H9 (cell line): ENCODE measurements at regions not wholly inside any gene's neighbourhood (a gene's known extent, or its start where the extent isn't known, plus 50 kb on each side); places are given as distances from the start of the nearest gene placed in this dataset.

ENCODE experiments used
- DNase-seq: peaks from one replicate; pipeline ENCODE4 v3.0.0-alpha.2; 2017
- H2AFZ ChIP-seq: one replicate; pipeline ENCODE4 v1.6.1; 2013; ENCODE audit warnings: mild to moderate bottlenecking, low read length, control low read depth, moderate library complexity
- H2AK5ac ChIP-seq: 2 replicates; pipeline ENCODE4 v1.6.1; 2013; ENCODE audit warnings: low read length, control low read depth, mixed read lengths; ENCODE audit not compliant: insufficient read length
- H2BK120ac ChIP-seq: one replicate; pipeline ENCODE4 v1.6.1; 2013; ENCODE audit warnings: low read depth, mild to moderate bottlenecking, low read length, control low read depth, inconsistent platforms; ENCODE audit not compliant: poor library complexity, severe bottlenecking
- H2BK12ac ChIP-seq: 2 replicates; pipeline ENCODE4 v1.6.1; 2013; ENCODE audit warnings: low read length, control low read depth, mixed read lengths, low read depth; ENCODE audit not compliant: insufficient read length
- H2BK15ac ChIP-seq: 2 replicates; pipeline ENCODE4 v1.6.1; 2013; ENCODE audit warnings: low read depth, low read length, control low read depth
- H2BK20ac ChIP-seq: one replicate; pipeline ENCODE4 v1.6.1; 2013; ENCODE audit warnings: low read depth, mild to moderate bottlenecking, low read length, control low read depth, inconsistent platforms; ENCODE audit not compliant: poor library complexity, severe bottlenecking
- H2BK5ac ChIP-seq: 2 replicates; pipeline ENCODE4 v1.6.1; 2013; ENCODE audit warnings: low read length, control low read depth, mixed read lengths; ENCODE audit not compliant: insufficient read length
- H3K14ac ChIP-seq: 2 replicates; pipeline ENCODE4 v1.6.1; 2013; ENCODE audit warnings: low read length, control low read depth; ENCODE audit not compliant: insufficient read depth
- H3K18ac ChIP-seq: 2 replicates; pipeline ENCODE4 v1.6.1; 2013; ENCODE audit warnings: low read depth, mild to moderate bottlenecking, mixed read lengths, low read length, control low read depth; ENCODE audit not compliant: insufficient read length
- H3K23ac ChIP-seq: 2 replicates; pipeline ENCODE4 v1.6.1; 2013; ENCODE audit warnings: low read length, control low read depth, mixed read lengths, low read depth; ENCODE audit not compliant: insufficient read length
- H3K23me2 ChIP-seq: 2 replicates; pipeline ENCODE4 v1.6.1; 2013; ENCODE audit warnings: low read depth, mild to moderate bottlenecking, mixed read lengths, low read length, control low read depth; ENCODE audit not compliant: insufficient read length, poor library complexity, severe bottlenecking
- H3K27ac ChIP-seq: 2 replicates; pipeline ENCODE4 v1.5.1; 2013; ENCODE audit warnings: low read length, control low read depth, mixed read lengths, low read depth; ENCODE audit not compliant: insufficient read length
- H3K27me3 ChIP-seq: 2 replicates; pipeline ENCODE4 v1.6.1; 2013; ENCODE audit warnings: low read length, control low read depth, inconsistent platforms; ENCODE audit not compliant: insufficient read depth
- H3K4ac ChIP-seq: 2 replicates; pipeline ENCODE4 v1.6.1; 2013; ENCODE audit warnings: low read depth, mild to moderate bottlenecking, control low read depth, inconsistent platforms, low read length, moderate library complexity
- H3K4me1 ChIP-seq: 2 replicates; pipeline ENCODE4 v1.6.1; 2013; ENCODE audit warnings: low read length, control low read depth, inconsistent platforms; ENCODE audit not compliant: insufficient read depth
- H3K4me2 ChIP-seq: 2 replicates; pipeline ENCODE4 v1.6.1; 2013; ENCODE audit warnings: low read length, control low read depth, mixed read lengths; ENCODE audit not compliant: insufficient read length, insufficient read depth
- H3K56ac ChIP-seq: 2 replicates; pipeline ENCODE4 v1.6.1; 2013; ENCODE audit warnings: low read depth, mild to moderate bottlenecking, mixed read lengths, low read length, control low read depth; ENCODE audit not compliant: insufficient read length
- H3K79me1 ChIP-seq: 2 replicates; pipeline ENCODE4 v1.6.1; 2013; ENCODE audit warnings: low read depth, mild to moderate bottlenecking, moderate library complexity, low read length, control low read depth, inconsistent platforms; ENCODE audit not compliant: insufficient read depth, poor library complexity, severe bottlenecking
- H3K79me2 ChIP-seq: 2 replicates; pipeline ENCODE4 v1.6.1; 2013; ENCODE audit warnings: low read length, control low read depth, inconsistent platforms; ENCODE audit not compliant: insufficient read depth
- H3K9ac ChIP-seq: 2 replicates; pipeline ENCODE4 v1.6.1; 2013; ENCODE audit warnings: low read length, control low read depth, mixed read lengths; ENCODE audit not compliant: insufficient read length; ENCODE audit errors: extremely low read depth
- H3K9me3 ChIP-seq: one replicate; pipeline ENCODE4 v1.6.1; 2013; ENCODE audit warnings: low read depth, low read length, inconsistent platforms; ENCODE audit not compliant: control insufficient read depth
- H3T11ph ChIP-seq: one replicate; pipeline ENCODE4 v1.6.1; 2013; ENCODE audit warnings: mild to moderate bottlenecking, low read length, control low read depth, inconsistent platforms
- H4K20me1 ChIP-seq: one replicate; pipeline ENCODE4 v1.6.1; 2013; ENCODE audit not compliant: control insufficient read depth, insufficient read length, insufficient read depth
- H4K5ac ChIP-seq: 2 replicates; pipeline ENCODE4 v1.6.1; 2013; ENCODE audit warnings: low read depth, mild to moderate bottlenecking, mixed read lengths, low read length, control low read depth; ENCODE audit not compliant: insufficient read length
- H4K8ac ChIP-seq: replicated peaks from 2 replicates; pipeline ENCODE4 v1.6.1; 2013; ENCODE audit warnings: low read length, control low read depth, mixed read lengths, low read depth; ENCODE audit not compliant: insufficient read length
- H4K91ac ChIP-seq: 2 replicates; pipeline ENCODE4 v1.6.1; 2013; ENCODE audit warnings: low read depth, mild to moderate bottlenecking, moderate library complexity, mixed read lengths, low read length, control low read depth; ENCODE audit not compliant: insufficient read length
- H3K27ac Mint-ChIP-seq, 3 experiments: 2 replicates in 2 of 3; 3 replicates in 1 of 3; pipeline ENCODE4 v1.8.0; 2020 to 2021; ENCODE audit warnings: mixed read lengths in 3 of 3, mild to moderate bottlenecking in 1 of 3, moderate library complexity in 1 of 3
- H3K27me3 Mint-ChIP-seq: 2 replicates; pipeline ENCODE4 v1.8.0; 2021; ENCODE audit warnings: low read depth, mild to moderate bottlenecking, moderate library complexity, mixed read lengths
- H3K36me3 Mint-ChIP-seq, 3 experiments: 2 replicates in 2 of 3; 3 replicates in 1 of 3; pipeline ENCODE4 v1.8.0; 2020 to 2021; ENCODE audit warnings: low read depth in 3 of 3, mixed read lengths in 3 of 3; ENCODE audit not compliant: insufficient read depth in 1 of 3
- H3K4me1 Mint-ChIP-seq, 2 experiments: 2 replicates each; pipeline ENCODE4 v1.8.0; 2020; ENCODE audit warnings: mixed read lengths in 2 of 2
- H3K4me3 Mint-ChIP-seq, 2 experiments: 2 replicates in 1 of 2; 3 replicates in 1 of 2; pipeline ENCODE4 v1.8.0; 2020 to 2021; ENCODE audit warnings: mild to moderate bottlenecking in 2 of 2, mixed read lengths in 2 of 2, moderate library complexity in 1 of 2
- H3K9me3 Mint-ChIP-seq, 2 experiments: 2 replicates in 1 of 2; 3 replicates in 1 of 2; pipeline ENCODE4 v1.8.0; 2020; ENCODE audit warnings: mild to moderate bottlenecking in 2 of 2, mixed read lengths in 2 of 2, moderate library complexity in 1 of 2
- WGBS: extraction: QIAGEN DNeasy Blood & Tissue Kit; methylation state at CpG from one replicate; pipeline ENCODE4 v1.1.7; 2013; ENCODE audit warnings: missing lambda C conversion rate, low lambda C conversion rate, mixed read lengths; ENCODE audit not compliant: insufficient read length; ENCODE audit errors: extremely low coverage; 5-methylcytosine and 5-hydroxymethylcytosine counted together
- TF ChIP-seq, protein P1 (sequence below): fragments of 200-600 bp; sonication (generic); conservative IDR thresholded peaks from 3 replicates; pipeline ENCODE4 v1.8.0; 2021; ENCODE audit warnings: antibody characterized with exemption, mild to moderate bottlenecking

DNA sequence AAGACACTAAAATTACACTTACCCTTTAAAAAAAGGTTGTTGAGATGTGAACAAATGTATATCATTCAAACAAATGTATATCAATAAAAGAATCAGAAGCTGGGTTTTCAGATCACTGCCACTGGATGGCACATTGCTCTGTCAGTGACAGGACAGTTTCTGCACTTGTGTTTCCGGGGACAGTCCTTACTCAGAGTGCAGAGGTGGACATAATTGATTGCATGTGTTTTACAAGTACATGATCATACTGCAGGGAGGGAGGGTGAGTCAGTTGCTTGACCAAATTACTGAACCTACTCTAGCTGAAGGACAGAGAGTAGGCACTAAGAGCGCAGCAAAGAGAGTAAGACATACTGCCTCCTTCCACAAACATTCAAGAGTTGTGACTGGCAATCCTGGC, 302.3 kb downstream of the TENT5A start:
- Histone ChIP-seq H3K4ac (no peak overlapping the region), H4K5ac (no peak overlapping the region), H3K27me3 (no peaks in the 10 kb centered on the region), H4K8ac (no peak overlapping the region), H3K79me1 (no peaks in the 10 kb centered on the region), H3K4me2 (no peak overlapping the region), H2BK120ac (no peak overlapping the region), H2AFZ (no peak overlapping the region), H3K18ac (no peak overlapping the region), H3K9ac (no peak overlapping the region), H4K91ac (no peak overlapping the region), H3K23ac (no peak overlapping the region), H3K79me2 (no peaks in the 10 kb centered on the region), H2BK15ac (no peak overlapping the region), H3K23me2 (no peaks in the 10 kb centered on the region), H2BK5ac (no peak overlapping the region), H3K27ac (no peak overlapping the region), H3K4me1 (no peaks in the 10 kb centered on the region), H3K14ac (no peak overlapping the region), H3K9me3 (no peaks in the 10 kb centered on the region), H4K20me1 (no peaks in the 10 kb centered on the region), H3T11ph (no peak overlapping the region), H3K56ac (no peak overlapping the region), H2BK20ac (no peak overlapping the region), H2BK12ac (no peak overlapping the region), H2AK5ac (no peak overlapping the region)
- Mint-ChIP-seq H3K36me3 (no peaks in the 10 kb centered on the region), H3K9me3 (no peaks in the 10 kb centered on the region), H3K4me1 (no peaks in the 10 kb centered on the region), H3K4me3 (no peak overlapping the region), H3K27ac (no peak overlapping the region), H3K27me3 (no peaks in the 10 kb centered on the region)
- TF ChIP-seq, protein P1, sequence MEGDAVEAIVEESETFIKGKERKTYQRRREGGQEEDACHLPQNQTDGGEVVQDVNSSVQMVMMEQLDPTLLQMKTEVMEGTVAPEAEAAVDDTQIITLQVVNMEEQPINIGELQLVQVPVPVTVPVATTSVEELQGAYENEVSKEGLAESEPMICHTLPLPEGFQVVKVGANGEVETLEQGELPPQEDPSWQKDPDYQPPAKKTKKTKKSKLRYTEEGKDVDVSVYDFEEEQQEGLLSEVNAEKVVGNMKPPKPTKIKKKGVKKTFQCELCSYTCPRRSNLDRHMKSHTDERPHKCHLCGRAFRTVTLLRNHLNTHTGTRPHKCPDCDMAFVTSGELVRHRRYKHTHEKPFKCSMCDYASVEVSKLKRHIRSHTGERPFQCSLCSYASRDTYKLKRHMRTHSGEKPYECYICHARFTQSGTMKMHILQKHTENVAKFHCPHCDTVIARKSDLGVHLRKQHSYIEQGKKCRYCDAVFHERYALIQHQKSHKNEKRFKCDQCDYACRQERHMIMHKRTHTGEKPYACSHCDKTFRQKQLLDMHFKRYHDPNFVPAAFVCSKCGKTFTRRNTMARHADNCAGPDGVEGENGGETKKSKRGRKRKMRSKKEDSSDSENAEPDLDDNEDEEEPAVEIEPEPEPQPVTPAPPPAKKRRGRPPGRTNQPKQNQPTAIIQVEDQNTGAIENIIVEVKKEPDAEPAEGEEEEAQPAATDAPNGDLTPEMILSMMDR: no peak
- no CpG with 5 or more reads among the region's 2 CpGs for WGBS
- no peak for DNase-seq
